ENCODE measurements at regions not wholly inside any gene's neighbourhood (a gene's known extent, or its start where the extent isn't known, plus 50 kb on each side); places are given as distances from the start of the nearest gene placed in this dataset.
"Not testable (repeated sequence)": the region's sequence is repeated elsewhere in the genome, so short reads cannot be mapped to it uniquely, and the experiment has no call there.

DNA sequence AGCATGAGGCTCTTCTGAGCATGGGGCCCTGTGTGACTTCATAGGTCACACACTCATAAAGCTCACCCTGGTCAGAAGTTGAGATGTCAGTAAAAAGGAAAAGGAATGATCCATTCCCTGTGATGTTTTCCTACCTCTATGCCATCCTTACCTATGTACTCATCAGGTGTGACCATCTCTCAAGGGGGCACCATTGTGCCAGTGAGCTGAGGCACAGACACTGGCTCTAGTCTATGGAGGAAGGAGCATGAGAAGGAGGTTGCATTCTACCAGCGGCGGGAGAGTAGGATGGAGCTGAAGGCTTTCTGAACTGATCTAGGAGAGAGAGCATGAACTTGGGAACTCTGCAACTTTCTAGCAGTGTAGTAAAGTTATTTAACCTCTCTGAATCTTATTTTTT, 65.8 kb upstream of the RGL1 start:
- H3K9me3 Mint-ChIP-seq, result no peaks in the 10 kb centered on the region; the same call in 2 of the 3 replicates

DNA sequence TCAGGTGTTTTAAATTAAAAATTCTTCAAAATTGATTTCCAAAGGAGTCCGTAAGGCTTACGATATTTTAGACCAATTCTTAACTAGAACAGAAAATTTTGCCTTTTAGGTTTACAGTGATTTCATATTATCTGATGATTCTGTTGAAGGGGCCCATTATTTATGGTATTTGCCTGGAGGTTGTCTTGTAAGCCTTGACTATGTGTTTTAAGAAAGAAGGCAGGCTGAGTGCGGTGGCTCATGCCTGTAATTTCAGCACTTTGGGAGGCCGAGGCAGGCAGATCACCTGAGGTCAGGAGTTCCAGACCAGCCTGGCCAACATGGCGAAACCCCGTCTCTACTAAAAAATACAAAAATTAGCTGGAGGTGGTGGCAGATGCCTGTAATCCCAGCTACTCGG, 67.0 kb upstream of the RGL1 start:
- not testable (repeated sequence) for H3K4me3 ChIP-seq; H3K4me2 ChIP-seq; H3K27ac Mint-ChIP-seq; H2AFZ ChIP-seq; H4K20me1 ChIP-seq (replicated peaks; ENCODE audit: insufficient read depth); H3K27me3 Mint-ChIP-seq (ENCODE audit: insufficient read depth, low read depth, poor library complexity); H3K27me3 ChIP-seq (ENCODE audit: insufficient read depth); H3K9me3 Mint-ChIP-seq; H3K4me1 Mint-ChIP-seq; H3K4me3 Mint-ChIP-seq; ATAC-seq; H3K9me2 ChIP-seq (ENCODE audit: insufficient read depth); H3K27ac ChIP-seq (ENCODE audit: low read depth); H3K36me3 Mint-ChIP-seq (ENCODE audit: low read depth); H3K79me2 ChIP-seq (replicated peaks; ENCODE audit: insufficient read depth); H3K4me1 ChIP-seq (ENCODE audit: insufficient read depth); H3K36me3 ChIP-seq (ENCODE audit: insufficient read depth); DNase-seq (ENCODE audit: low spot score); H3F3A ChIP-seq (replicated peaks; ENCODE audit: low read depth)

More for the DNA sequence above, 65.8 kb upstream of the RGL1 start:
- Mint-ChIP-seq H3K4me1 (peaks cover 7% of the 10 kb centered on the region; the same call in 2 of the 3 replicates), H3K27me3 (ENCODE audit: insufficient read depth, low read depth, poor library complexity) (peaks cover 1% of the 10 kb centered on the region), H3K27ac (no peak overlapping the region), H3K4me3 (no peak overlapping the region), H3K36me3 (ENCODE audit: low read depth) (peaks cover 3% of the 10 kb centered on the region; the same call in 1 of the 3 replicates)
- DNase-seq (ENCODE audit: low spot score), result no peak
- no peak overlapping the region for H2AFZ ChIP-seq
- H4K20me1 ChIP-seq (replicated peaks; ENCODE audit: insufficient read depth), result no peaks in the 10 kb centered on the region
- H3K4me3 ChIP-seq, result no peak overlapping the region
- peak; percentile 31; the same call in 1 of the 3 replicates for ATAC-seq
- peaks cover 6% of the 10 kb centered on the region for H3K4me1 ChIP-seq (ENCODE audit: insufficient read depth)
- H3K4me2 ChIP-seq, result no peak overlapping the region
- H3K9me2 ChIP-seq (ENCODE audit: insufficient read depth), result no peaks in the 10 kb centered on the region
- no peak overlapping the region for H3K27ac ChIP-seq (ENCODE audit: low read depth)
- no peaks in the 10 kb centered on the region for H3K79me2 ChIP-seq (replicated peaks; ENCODE audit: insufficient read depth)
- no peaks in the 10 kb centered on the region for H3K36me3 ChIP-seq (ENCODE audit: insufficient read depth)
- H3K27me3 ChIP-seq (ENCODE audit: insufficient read depth), result no peaks in the 10 kb centered on the region
- TF ChIP-seq, protein P1, sequence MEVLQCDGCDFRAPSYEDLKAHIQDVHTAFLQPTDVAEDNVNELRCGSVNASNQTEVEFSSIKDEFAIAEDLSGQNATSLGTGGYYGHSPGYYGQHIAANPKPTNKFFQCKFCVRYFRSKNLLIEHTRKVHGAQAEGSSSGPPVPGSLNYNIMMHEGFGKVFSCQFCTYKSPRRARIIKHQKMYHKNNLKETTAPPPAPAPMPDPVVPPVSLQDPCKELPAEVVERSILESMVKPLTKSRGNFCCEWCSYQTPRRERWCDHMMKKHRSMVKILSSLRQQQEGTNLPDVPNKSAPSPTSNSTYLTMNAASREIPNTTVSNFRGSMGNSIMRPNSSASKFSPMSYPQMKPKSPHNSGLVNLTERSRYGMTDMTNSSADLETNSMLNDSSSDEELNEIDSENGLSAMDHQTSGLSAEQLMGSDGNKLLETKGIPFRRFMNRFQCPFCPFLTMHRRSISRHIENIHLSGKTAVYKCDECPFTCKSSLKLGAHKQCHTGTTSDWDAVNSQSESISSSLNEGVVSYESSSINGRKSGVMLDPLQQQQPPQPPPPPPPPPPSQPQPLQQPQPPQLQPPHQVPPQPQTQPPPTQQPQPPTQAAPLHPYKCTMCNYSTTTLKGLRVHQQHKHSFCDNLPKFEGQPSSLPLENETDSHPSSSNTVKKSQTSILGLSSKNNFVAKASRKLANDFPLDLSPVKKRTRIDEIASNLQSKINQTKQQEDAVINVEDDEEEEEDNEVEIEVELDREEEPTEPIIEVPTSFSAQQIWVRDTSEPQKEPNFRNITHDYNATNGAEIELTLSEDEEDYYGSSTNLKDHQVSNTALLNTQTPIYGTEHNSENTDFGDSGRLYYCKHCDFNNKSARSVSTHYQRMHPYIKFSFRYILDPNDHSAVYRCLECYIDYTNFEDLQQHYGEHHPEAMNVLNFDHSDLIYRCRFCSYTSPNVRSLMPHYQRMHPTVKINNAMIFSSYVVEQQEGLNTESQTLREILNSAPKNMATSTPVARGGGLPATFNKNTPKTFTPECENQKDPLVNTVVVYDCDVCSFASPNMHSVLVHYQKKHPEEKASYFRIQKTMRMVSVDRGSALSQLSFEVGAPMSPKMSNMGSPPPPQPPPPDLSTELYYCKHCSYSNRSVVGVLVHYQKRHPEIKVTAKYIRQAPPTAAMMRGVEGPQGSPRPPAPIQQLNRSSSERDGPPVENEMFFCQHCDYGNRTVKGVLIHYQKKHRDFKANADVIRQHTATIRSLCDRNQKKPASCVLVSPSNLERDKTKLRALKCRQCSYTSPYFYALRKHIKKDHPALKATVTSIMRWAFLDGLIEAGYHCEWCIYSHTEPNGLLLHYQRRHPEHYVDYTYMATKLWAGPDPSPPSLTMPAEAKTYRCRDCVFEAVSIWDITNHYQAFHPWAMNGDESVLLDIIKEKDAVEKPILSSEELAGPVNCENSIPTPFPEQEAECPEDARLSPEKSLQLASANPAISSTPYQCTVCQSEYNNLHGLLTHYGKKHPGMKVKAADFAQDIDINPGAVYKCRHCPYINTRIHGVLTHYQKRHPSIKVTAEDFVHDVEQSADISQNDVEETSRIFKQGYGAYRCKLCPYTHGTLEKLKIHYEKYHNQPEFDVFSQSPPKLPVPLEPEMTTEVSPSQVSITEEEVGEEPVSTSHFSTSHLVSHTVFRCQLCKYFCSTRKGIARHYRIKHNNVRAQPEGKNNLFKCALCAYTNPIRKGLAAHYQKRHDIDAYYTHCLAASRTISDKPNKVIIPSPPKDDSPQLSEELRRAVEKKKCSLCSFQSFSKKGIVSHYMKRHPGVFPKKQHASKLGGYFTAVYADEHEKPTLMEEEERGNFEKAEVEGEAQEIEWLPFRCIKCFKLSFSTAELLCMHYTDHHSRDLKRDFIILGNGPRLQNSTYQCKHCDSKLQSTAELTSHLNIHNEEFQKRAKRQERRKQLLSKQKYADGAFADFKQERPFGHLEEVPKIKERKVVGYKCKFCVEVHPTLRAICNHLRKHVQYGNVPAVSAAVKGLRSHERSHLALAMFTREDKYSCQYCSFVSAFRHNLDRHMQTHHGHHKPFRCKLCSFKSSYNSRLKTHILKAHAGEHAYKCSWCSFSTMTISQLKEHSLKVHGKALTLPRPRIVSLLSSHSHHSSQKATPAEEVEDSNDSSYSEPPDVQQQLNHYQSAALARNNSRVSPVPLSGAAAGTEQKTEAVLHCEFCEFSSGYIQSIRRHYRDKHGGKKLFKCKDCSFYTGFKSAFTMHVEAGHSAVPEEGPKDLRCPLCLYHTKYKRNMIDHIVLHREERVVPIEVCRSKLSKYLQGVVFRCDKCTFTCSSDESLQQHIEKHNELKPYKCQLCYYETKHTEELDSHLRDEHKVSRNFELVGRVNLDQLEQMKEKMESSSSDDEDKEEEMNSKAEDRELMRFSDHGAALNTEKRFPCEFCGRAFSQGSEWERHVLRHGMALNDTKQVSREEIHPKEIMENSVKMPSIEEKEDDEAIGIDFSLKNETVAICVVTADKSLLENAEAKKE (CRISPR knock-in tag; IDR thresholded peaks at IDR 0.05), result no peak
- TF ChIP-seq, protein P2, sequence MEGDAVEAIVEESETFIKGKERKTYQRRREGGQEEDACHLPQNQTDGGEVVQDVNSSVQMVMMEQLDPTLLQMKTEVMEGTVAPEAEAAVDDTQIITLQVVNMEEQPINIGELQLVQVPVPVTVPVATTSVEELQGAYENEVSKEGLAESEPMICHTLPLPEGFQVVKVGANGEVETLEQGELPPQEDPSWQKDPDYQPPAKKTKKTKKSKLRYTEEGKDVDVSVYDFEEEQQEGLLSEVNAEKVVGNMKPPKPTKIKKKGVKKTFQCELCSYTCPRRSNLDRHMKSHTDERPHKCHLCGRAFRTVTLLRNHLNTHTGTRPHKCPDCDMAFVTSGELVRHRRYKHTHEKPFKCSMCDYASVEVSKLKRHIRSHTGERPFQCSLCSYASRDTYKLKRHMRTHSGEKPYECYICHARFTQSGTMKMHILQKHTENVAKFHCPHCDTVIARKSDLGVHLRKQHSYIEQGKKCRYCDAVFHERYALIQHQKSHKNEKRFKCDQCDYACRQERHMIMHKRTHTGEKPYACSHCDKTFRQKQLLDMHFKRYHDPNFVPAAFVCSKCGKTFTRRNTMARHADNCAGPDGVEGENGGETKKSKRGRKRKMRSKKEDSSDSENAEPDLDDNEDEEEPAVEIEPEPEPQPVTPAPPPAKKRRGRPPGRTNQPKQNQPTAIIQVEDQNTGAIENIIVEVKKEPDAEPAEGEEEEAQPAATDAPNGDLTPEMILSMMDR (conservative IDR thresholded peaks at IDR 0.05; ENCODE audit: low read depth in 2 of 2), result peak in 1 of 2 experiments; percentile 57; a peak in 2 of 4 replicates
- H3F3A ChIP-seq (replicated peaks; ENCODE audit: low read depth), result no peaks in the 10 kb centered on the region

All from GM23338 (cell line).